ENCODE measurements at regions not wholly inside any gene's neighbourhood (a gene's known extent, or its start where the extent isn't known, plus 50 kb on each side); places are given as distances from the start of the nearest gene placed in this dataset.

- H3K4me3 Mint-ChIP-seq (ENCODE audit: unreplicated experiment) = no peak overlapping the region
- no peak for DNase-seq (ENCODE audit: low spot score)
- no peaks in the 10 kb centered on the region for H3K9me3 Mint-ChIP-seq (ENCODE audit: unreplicated experiment)
- peaks cover 4% of the 10 kb centered on the region for H3K4me1 Mint-ChIP-seq (ENCODE audit: unreplicated experiment)
- no peak overlapping the region for H3K27ac Mint-ChIP-seq (ENCODE audit: unreplicated experiment)
- H3K27me3 Mint-ChIP-seq (ENCODE audit: unreplicated experiment) = no peaks in the 10 kb centered on the region
- TF ChIP-seq CTCF (IDR thresholded peaks at IDR 0.05; ENCODE audit: unreplicated experiment) = no peak
- H3K36me3 Mint-ChIP-seq (ENCODE audit: low read depth, unreplicated experiment) = no peaks in the 10 kb centered on the region
Measured at GRCh38 chr14:87306409-87307168, 686.4 kb downstream of the GALC start.

- no peak for DNase-seq (ENCODE audit: low spot score)
- Mint-ChIP-seq H3K9me3 (ENCODE audit: unreplicated experiment) (no peaks in the 10 kb centered on the region), H3K4me3 (ENCODE audit: unreplicated experiment) (no peak overlapping the region), H3K27me3 (ENCODE audit: unreplicated experiment) (no peaks in the 10 kb centered on the region), H3K36me3 (ENCODE audit: low read depth, unreplicated experiment) (no peaks in the 10 kb centered on the region), H3K27ac (ENCODE audit: unreplicated experiment) (no peak overlapping the region), H3K4me1 (ENCODE audit: unreplicated experiment) (peaks cover 4% of the 10 kb centered on the region)
- TF ChIP-seq CTCF (IDR thresholded peaks at IDR 0.05; ENCODE audit: unreplicated experiment) = no peak
Measured at GRCh38 chr14:87305345-87305744, 687.6 kb downstream of the GALC start.

GRCh38 chr14:87304404-87304803 is 688.6 kb downstream of the GALC start:
- Mint-ChIP-seq H3K4me3 (ENCODE audit: unreplicated experiment) (no peak overlapping the region), H3K4me1 (ENCODE audit: unreplicated experiment) (peaks cover 4% of the 10 kb centered on the region), H3K27me3 (ENCODE audit: unreplicated experiment) (no peaks in the 10 kb centered on the region), H3K9me3 (ENCODE audit: unreplicated experiment) (no peaks in the 10 kb centered on the region), H3K27ac (ENCODE audit: unreplicated experiment) (no peak overlapping the region), H3K36me3 (ENCODE audit: low read depth, unreplicated experiment) (no peaks in the 10 kb centered on the region)
- no peak for TF ChIP-seq CTCF (IDR thresholded peaks at IDR 0.05; ENCODE audit: unreplicated experiment)
- DNase-seq (ENCODE audit: low spot score) = no peak

DNA sequence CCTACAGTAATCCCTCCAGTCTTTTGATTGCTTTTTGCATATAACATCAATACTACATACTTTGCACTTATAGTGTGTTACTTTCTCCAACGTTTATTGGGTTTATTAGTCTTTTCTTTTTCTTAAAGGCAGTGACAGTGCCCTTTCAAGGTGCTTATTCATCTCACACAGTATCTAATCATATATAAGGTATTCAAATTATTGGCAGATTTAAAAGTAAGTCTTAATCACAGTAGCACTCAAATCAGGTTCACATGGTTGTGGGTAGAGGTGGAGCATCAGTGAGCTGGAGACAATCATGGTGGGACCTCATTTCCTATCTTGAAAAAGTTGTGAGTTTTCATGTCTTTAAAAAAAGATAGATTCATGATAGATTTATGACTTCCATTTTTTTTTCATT is 706.2 kb downstream of the GALC start:
- no peak for TF ChIP-seq CTCF (IDR thresholded peaks at IDR 0.05; ENCODE audit: unreplicated experiment)

GRCh38 chr14:87286191-87286590 is 706.8 kb downstream of the GALC start:
- Mint-ChIP-seq H3K9me3 (ENCODE audit: unreplicated experiment) (no peaks in the 10 kb centered on the region), H3K36me3 (ENCODE audit: low read depth, unreplicated experiment) (no peaks in the 10 kb centered on the region), H3K27ac (ENCODE audit: unreplicated experiment) (no peak overlapping the region), H3K4me3 (ENCODE audit: unreplicated experiment) (no peak overlapping the region), H3K4me1 (ENCODE audit: unreplicated experiment) (no peaks in the 10 kb centered on the region), H3K27me3 (ENCODE audit: unreplicated experiment) (peaks cover 3% of the 10 kb centered on the region)
- TF ChIP-seq CTCF (IDR thresholded peaks at IDR 0.05; ENCODE audit: unreplicated experiment) = no peak
- no peak for DNase-seq (ENCODE audit: low spot score)

More for the DNA sequence above, 706.2 kb downstream of the GALC start:
- H3K9me3 Mint-ChIP-seq (ENCODE audit: unreplicated experiment) = no peaks in the 10 kb centered on the region
- peaks cover 3% of the 10 kb centered on the region for H3K27me3 Mint-ChIP-seq (ENCODE audit: unreplicated experiment)
- no peak overlapping the region for H3K4me3 Mint-ChIP-seq (ENCODE audit: unreplicated experiment)
- no peak for DNase-seq (ENCODE audit: low spot score)
- H3K4me1 Mint-ChIP-seq (ENCODE audit: unreplicated experiment) = no peaks in the 10 kb centered on the region
- H3K27ac Mint-ChIP-seq (ENCODE audit: unreplicated experiment) = no peak overlapping the region
- H3K36me3 Mint-ChIP-seq (ENCODE audit: low read depth, unreplicated experiment) = no peaks in the 10 kb centered on the region
